ENCODE measurements at regions not wholly inside any gene's neighbourhood (a gene's known extent, or its start where the extent isn't known, plus 50 kb on each side); places are given as distances from the start of the nearest gene placed in this dataset.

GRCh38 chr10:90199513-90199912, 498.1 kb downstream of the KIF20B start:
- POLR2A ChIA-PET = no interaction called here
- H3K4me1 ChIP-seq (ENCODE audit: insufficient read depth, low read length) = no peaks in the 10 kb centered on the region
- Mint-ChIP-seq H3K27ac (no peak overlapping the region), H3K4me1 (ENCODE audit: low read depth) (no peaks in the 10 kb centered on the region), H3K27me3 (no peaks in the 10 kb centered on the region), H3K36me3 (ENCODE audit: low read depth) (no peaks in the 10 kb centered on the region), H3K9me3 (no peaks in the 10 kb centered on the region), H3K4me3 (no peak overlapping the region)
- no peak for TF ChIP-seq CTCF (IDR thresholded peaks at IDR 0.05)
- H3K4me3 ChIP-seq (ENCODE audit: low read length) = no peak overlapping the region
- DNase-seq = no peak
- H3K27ac ChIP-seq (ENCODE audit: low read depth in 1 of 2, low read length in 2 of 2) = no peak overlapping the region
- H3K36me3 ChIP-seq (ENCODE audit: insufficient read depth, low read length) = no peaks in the 10 kb centered on the region
- H3K9me3 ChIP-seq (ENCODE audit: control insufficient read depth in 1 of 2, insufficient read depth in 1 of 2, low read length in 2 of 2) = no peaks in the 10 kb centered on the region
- no peak for ATAC-seq (ENCODE audit: poor library complexity)
- CTCF ChIA-PET = no interaction called here
- no peaks in the 10 kb centered on the region for H3K27me3 ChIP-seq (ENCODE audit: control insufficient read depth in 1 of 2, insufficient read depth in 2 of 2, low read length in 2 of 2)
- intact Hi-C loops (cut with DNase I, micrococcal nuclease) = no loop called here

GRCh38 chr10:90204131-90204955, 503.0 kb downstream of the KIF20B start:
- H3K4me3 ChIP-seq (ENCODE audit: low read length) = no peak overlapping the region
- H3K4me3 Mint-ChIP-seq = no peak overlapping the region
- H3K36me3 ChIP-seq (ENCODE audit: insufficient read depth, low read length) = no peaks in the 10 kb centered on the region
- no peak for DNase-seq
- no peaks in the 10 kb centered on the region for H3K36me3 Mint-ChIP-seq (ENCODE audit: low read depth)
- intact Hi-C loops (cut with DNase I, micrococcal nuclease) = no loop called here
- H3K27ac Mint-ChIP-seq = no peak overlapping the region
- H3K4me1 Mint-ChIP-seq (ENCODE audit: low read depth) = no peaks in the 10 kb centered on the region
- no peak for ATAC-seq (ENCODE audit: poor library complexity)
- ChIA-PET POLR2A (no interaction called here), CTCF (interaction anchor here (0.5 kb wide), 1 partner anchor 9 kb away, joined by 3 read pairs; no protein-coding TSS in a partner anchor)
- no peaks in the 10 kb centered on the region for H3K27me3 ChIP-seq (ENCODE audit: control insufficient read depth in 1 of 2, insufficient read depth in 2 of 2, low read length in 2 of 2)
- no peaks in the 10 kb centered on the region for H3K9me3 Mint-ChIP-seq
- TF ChIP-seq CTCF (IDR thresholded peaks at IDR 0.05) = no peak
- no peaks in the 10 kb centered on the region for H3K27me3 Mint-ChIP-seq
- no peak overlapping the region for H3K27ac ChIP-seq (ENCODE audit: low read depth in 1 of 2, low read length in 2 of 2)
- H3K9me3 ChIP-seq (ENCODE audit: control insufficient read depth in 1 of 2, insufficient read depth in 1 of 2, low read length in 2 of 2) = no peaks in the 10 kb centered on the region
- H3K4me1 ChIP-seq (ENCODE audit: insufficient read depth, low read length) = no peaks in the 10 kb centered on the region

- no peak for TF ChIP-seq CTCF (IDR thresholded peaks at IDR 0.05)
- H3K4me1 ChIP-seq (ENCODE audit: insufficient read depth, low read length) = no peaks in the 10 kb centered on the region
- intact Hi-C loops (cut with DNase I, micrococcal nuclease) = no loop called here
- no peak overlapping the region for H3K4me3 ChIP-seq (ENCODE audit: low read length)
- H3K9me3 ChIP-seq (ENCODE audit: control insufficient read depth in 1 of 2, insufficient read depth in 1 of 2, low read length in 2 of 2) = no peaks in the 10 kb centered on the region
- H3K36me3 Mint-ChIP-seq (ENCODE audit: low read depth) = no peaks in the 10 kb centered on the region
- H3K27ac ChIP-seq (ENCODE audit: low read depth in 1 of 2, low read length in 2 of 2) = no peak overlapping the region
- H3K27ac Mint-ChIP-seq = no peak overlapping the region
- POLR2A ChIA-PET = no interaction called here
- no peak for DNase-seq
- no peaks in the 10 kb centered on the region for H3K27me3 ChIP-seq (ENCODE audit: control insufficient read depth in 1 of 2, insufficient read depth in 2 of 2, low read length in 2 of 2)
- H3K9me3 Mint-ChIP-seq = no peaks in the 10 kb centered on the region
- no peaks in the 10 kb centered on the region for H3K4me1 Mint-ChIP-seq (ENCODE audit: low read depth)
- H3K27me3 Mint-ChIP-seq = no peaks in the 10 kb centered on the region
- no peaks in the 10 kb centered on the region for H3K36me3 ChIP-seq (ENCODE audit: insufficient read depth, low read length)
- CTCF ChIA-PET = no interaction called here
- no peak overlapping the region for H3K4me3 Mint-ChIP-seq
- ATAC-seq (ENCODE audit: poor library complexity) = no peak
Observed at GRCh38 chr10:90204956-90205314, 503.5 kb downstream of the KIF20B start.

Data from CD4-positive, alpha-beta T cell (primary cell).